Hepatic stellate cell (primary cell): ENCODE measurements at regions not wholly inside any gene's neighbourhood (a gene's known extent, or its start where the extent isn't known, plus 50 kb on each side); places are given as distances from the start of the nearest gene placed in this dataset.
A peak's percentile ranks its signal among the peaks of the same experiment; 100 is the strongest.

Source experiments
- DNase-seq: peaks from one replicate; pipeline ENCODE4 v3.0.0; 2011; ENCODE audit warnings: low spot score

- no peak for DNase-seq
Measured at GRCh38 chr3:8255725-8256124, 245.9 kb upstream of the LMCD1 start.

- no peak for DNase-seq
Measured at GRCh38 chr3:8256441-8257071, 245.1 kb upstream of the LMCD1 start.

GRCh38 chr3:8261018-8261417, 240.6 kb upstream of the LMCD1 start:
- DNase-seq: no peak

GRCh38 chr3:8266730-8267131, 234.9 kb upstream of the LMCD1 start:
- no peak for DNase-seq

- no peak for DNase-seq
Measured at GRCh38 chr3:8273479-8273878, 228.1 kb upstream of the LMCD1 start.

GRCh38 chr3:8276056-8276455, 225.6 kb upstream of the LMCD1 start:
- no peak for DNase-seq

GRCh38 chr3:8276506-8276905, 225.1 kb upstream of the LMCD1 start:
- DNase-seq: no peak

GRCh38 chr3:8278448-8278847, 223.2 kb upstream of the LMCD1 start:
- DNase-seq: no peak

- DNase-seq: no peak
Measured at GRCh38 chr3:8279476-8279875, 222.1 kb upstream of the LMCD1 start.

GRCh38 chr3:8279886-8280550, 221.6 kb upstream of the LMCD1 start:
- no peak for DNase-seq

GRCh38 chr3:8282541-8283165, 219.0 kb upstream of the LMCD1 start:
- DNase-seq: no peak

- DNase-seq: no peak
Measured at GRCh38 chr3:8283193-8283592, 218.4 kb upstream of the LMCD1 start.

- no peak for DNase-seq
Measured at GRCh38 chr3:8286086-8286485, 215.5 kb upstream of the LMCD1 start.

GRCh38 chr3:8286749-8287148, 214.9 kb upstream of the LMCD1 start:
- no peak for DNase-seq

- DNase-seq: no peak
Measured at GRCh38 chr3:8290611-8291010, 211.0 kb upstream of the LMCD1 start.

GRCh38 chr3:8296461-8296860, 205.2 kb upstream of the LMCD1 start:
- DNase-seq: no peak

- DNase-seq: no peak
Measured at GRCh38 chr3:8298021-8298954, 203.3 kb upstream of the LMCD1 start.

- DNase-seq: peak; percentile 21
Measured at GRCh38 chr3:8301977-8302735, 199.5 kb upstream of the LMCD1 start.

- peak; percentile 7 for DNase-seq
Measured at GRCh38 chr3:8303466-8303865, 198.2 kb upstream of the LMCD1 start.

- DNase-seq: no peak
Measured at GRCh38 chr3:8305371-8305770, 196.3 kb upstream of the LMCD1 start.

- no peak for DNase-seq
Measured at GRCh38 chr3:8307545-8308110, 194.0 kb upstream of the LMCD1 start.
